ENCODE measurements at regions not wholly inside any gene's neighbourhood (a gene's known extent, or its start where the extent isn't known, plus 50 kb on each side); places are given as distances from the start of the nearest gene placed in this dataset.

DNA sequence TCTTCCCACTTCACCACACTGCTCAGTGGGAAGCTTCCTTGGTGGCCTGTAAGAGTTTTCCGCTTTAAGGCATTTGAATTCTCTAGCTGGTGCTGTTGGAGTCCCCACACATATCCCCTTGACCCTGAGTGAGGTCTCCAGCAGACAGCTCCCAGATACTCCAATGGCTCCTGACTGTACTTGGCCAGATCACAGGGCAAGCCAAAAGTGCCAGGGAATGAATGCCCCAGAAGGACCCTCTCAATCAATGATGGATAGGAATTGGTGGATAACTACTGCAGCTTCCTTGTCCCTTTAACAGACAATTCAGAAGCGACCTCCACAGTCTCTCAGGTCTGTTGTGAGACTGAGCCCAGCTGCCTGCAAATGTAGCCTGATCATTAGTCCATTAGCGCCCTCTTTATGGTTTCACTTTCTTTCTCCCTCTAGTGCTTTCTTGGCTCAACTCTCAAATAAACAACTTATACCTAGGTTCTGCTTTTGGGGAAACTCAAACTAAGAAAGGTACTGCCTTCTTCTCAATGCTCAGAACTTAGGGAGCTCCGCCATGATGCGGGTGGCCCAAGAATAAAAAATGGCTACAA is 283.0 kb downstream of the TCF7L2 start:
- TF ChIP-seq, protein P1, sequence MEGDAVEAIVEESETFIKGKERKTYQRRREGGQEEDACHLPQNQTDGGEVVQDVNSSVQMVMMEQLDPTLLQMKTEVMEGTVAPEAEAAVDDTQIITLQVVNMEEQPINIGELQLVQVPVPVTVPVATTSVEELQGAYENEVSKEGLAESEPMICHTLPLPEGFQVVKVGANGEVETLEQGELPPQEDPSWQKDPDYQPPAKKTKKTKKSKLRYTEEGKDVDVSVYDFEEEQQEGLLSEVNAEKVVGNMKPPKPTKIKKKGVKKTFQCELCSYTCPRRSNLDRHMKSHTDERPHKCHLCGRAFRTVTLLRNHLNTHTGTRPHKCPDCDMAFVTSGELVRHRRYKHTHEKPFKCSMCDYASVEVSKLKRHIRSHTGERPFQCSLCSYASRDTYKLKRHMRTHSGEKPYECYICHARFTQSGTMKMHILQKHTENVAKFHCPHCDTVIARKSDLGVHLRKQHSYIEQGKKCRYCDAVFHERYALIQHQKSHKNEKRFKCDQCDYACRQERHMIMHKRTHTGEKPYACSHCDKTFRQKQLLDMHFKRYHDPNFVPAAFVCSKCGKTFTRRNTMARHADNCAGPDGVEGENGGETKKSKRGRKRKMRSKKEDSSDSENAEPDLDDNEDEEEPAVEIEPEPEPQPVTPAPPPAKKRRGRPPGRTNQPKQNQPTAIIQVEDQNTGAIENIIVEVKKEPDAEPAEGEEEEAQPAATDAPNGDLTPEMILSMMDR (conservative IDR thresholded peaks at IDR 0.05), result no peak
- no peak for TF ChIP-seq EZH2 (IDR thresholded peaks at IDR 0.05; ENCODE audit: low read depth)

Data from PC-9 (cell line).